HG02852 (cell line): ENCODE measurements at regions not wholly inside any gene's neighbourhood (a gene's known extent, or its start where the extent isn't known, plus 50 kb on each side); places are given as distances from the start of the nearest gene placed in this dataset.

ENCODE experiments used
- ATAC-seq: cut with Tn5 transposase; IDR thresholded peaks from one replicate; pipeline ENCODE4 v1.9.1; 2021; ENCODE audit warnings: mild to moderate bottlenecking, moderate library complexity; ENCODE audit not compliant: unreplicated experiment

DNA sequence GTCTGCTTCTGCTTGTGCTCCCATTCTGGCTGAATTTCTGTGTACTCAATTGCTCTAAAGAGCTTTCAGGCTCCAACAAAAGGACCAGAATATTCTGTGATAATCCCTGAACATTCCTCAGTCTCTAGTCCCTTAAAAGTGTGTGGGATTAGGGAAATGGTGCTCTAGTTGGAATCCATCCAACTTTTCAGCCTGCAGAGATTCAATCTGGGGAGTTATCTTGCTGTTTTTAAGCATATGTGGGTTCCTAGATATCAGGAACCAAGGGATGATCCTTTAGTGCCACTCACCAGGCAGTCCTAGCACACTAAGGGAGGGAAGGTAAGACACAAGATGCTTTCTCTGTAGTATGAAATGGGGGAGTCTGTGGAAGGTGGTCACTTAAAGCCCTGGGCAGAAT, 140.3 kb upstream of the SLC1A4 start:
- no peak for ATAC-seq

DNA sequence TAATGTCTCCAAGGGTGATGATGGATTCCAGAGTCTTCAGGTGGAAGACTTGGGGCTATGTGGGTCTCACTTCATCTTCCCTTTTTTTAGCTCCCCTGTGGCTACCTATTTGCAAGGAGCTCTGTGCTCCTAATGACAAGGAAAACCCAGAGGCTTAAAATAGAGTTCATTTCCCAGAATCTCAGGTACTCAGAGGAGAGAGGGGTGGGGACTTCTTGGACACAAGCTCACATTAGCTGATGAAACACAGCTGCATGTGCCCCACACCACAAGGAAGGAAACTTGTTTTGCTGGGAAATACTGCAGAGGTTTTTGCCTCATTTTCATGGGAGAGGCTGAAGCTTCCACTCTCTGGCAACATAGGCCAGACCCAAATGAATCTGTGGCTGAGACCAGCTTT, 138.6 kb upstream of the SLC1A4 start:
- ATAC-seq, result no peak

DNA sequence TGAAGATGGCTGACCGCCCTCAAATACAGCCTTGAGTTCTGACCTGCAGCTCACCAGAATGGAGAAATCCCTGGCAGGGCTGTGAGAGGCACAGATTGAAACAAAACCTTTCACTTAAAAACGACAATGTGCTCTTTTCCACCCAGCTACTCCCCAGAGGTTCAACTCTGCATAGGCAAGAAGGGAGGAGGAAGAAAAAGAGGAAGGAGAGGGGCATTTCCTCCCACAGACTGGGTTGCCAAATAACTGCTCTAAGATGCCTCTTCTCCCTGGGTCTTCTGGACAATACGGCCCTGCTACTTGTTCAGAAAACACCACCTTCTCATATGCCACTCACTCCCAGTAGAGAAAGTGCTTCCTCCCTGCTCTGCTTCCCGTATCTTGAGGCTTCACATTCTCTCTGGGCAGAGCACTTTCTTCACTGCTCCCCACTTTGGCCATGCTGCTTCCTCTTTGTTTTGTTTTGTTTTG, 136.4 kb upstream of the SLC1A4 start:
- ATAC-seq, result no peak

DNA sequence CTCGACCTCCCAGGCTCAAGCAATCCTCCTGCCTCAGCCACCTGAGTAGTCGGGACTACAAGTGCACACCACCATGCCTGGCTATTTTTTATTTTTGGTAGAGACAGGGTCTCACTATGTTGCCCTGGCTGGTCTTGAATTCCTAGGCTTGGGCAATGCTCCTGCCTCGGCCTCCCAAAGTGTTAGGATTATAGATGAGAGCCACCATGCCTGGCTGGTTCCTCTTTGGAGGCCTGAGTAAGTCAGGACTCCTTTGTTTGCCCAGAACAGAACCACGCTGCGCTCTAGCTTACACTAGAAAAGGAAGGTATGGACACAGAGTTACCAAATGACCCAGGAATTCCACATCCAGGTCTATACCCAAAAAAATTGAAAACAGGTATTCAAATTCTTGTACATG, 135.9 kb upstream of the SLC1A4 start:
- ATAC-seq, result no peak

DNA sequence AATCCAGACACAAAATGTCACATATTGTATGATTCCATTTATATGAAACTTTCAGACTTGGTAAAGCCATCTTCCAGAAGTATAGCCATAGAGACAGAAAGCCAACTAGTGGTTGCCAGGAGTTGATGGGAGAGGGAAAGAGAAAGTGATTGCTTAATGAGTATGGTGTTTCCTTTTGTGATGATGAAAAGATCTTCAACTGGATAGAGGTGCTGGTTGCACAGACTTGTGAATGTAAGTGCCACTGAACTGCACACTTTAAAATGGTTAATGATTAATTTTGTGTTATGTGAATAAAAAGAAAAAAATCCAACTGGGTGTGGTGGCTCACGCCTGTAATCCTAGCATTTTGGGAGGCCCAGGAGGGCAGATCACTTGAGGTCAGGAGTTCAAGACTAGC, 135.3 kb upstream of the SLC1A4 start:
- no peak for ATAC-seq

DNA sequence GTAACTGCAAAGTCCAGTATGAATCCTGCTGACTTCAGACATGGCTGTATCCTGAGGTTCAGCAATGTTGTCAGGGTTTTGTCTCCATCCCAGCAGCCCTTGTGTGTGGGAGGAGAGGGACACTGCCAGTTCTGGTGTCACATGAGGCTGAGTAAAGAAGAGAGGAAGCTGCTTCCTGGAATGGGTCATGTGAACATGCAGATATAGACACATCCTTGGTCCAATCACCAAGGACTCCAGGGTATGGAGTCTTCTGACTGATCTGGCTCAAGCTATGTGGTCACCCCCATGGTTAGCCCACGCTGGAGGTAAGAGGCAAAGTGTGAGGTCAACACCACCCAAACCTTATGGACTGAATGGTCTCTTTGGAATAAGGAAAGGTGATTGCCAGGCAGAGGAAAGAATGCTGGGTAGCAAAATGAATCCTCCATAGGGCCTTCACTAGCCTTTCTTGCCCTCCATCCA, 134.4 kb upstream of the SLC1A4 start:
- no peak for ATAC-seq

DNA sequence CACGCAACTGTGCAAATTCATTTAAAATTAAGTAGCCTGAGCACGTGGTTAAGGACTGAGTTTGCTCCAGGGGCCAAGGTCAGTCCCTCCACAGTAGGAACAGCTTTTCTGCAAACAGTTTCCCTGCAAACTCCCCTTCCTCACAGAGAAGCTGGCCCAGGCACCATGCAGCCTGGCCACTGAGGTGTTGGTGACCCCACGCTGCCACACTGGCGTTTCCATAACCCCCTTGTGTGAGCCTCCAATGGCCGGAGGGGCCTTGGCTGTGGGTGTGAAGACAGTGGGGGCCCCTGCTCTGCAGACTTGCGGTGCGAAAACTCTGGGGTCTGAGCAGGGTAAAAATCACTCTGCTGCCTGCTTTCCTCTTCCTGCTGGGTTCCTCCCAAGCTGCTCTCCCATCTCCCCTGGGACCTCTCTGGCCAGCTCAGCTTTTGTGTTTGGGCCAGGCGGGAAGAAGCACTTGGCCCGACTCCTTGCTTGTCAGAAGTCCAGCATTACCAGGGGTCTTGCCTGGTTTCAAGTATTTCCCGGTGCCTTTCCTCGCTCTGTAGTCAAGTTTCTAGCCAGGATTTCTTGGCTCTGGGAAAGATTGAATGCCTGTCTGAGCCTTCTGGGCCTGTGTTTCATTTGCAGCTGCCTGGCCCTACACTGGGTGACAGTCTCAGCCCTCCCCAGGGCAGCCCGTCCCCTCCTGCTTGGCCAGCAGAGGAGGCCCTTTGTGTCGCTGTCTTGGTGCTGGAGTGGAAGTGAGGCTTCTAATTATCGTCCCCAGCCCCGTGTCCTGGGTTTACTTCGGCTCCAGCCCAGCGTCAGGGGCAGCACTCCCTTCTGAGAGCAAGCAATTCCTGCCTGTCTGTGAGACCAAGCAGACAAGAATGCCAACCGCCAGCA, 131.4 kb upstream of the SLC1A4 start:
- ATAC-seq, result no peak

DNA sequence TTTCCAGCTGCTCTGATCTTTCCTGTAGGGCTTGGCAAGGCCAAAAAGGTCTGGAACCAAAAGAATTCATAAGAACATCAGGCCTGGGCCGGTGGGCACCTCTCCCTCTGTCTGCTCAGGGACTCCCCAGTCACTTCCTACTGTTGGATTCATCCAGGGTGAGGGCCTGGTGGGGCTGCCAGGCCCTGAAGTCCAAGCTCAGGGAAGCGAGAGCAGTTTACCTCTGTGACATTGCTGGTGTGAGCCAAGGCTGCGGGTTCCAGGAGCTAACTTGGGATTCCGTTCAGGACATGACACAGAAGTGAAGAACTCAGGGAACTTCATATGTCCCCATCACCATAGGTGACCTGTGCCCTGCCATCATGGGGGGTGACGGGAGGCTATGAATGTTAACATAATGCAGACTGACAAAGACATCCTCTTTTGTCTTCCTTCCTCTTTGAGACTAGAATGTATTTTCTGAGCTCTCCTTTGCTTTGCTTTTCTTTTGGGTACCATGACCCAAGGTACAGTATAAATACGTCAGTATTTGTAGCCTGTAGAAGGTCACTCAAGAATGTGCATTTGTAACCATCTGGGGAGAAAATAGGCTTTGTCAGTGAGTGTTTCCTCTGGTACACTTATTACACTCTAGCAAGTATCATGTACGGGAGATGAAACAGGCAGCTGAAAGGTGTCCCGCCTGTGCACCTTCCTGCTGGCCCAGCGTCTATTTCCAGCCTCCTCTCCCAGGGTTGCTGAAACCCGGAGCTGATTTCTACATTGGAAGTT, 130.5 kb upstream of the SLC1A4 start:
- no peak for ATAC-seq

DNA sequence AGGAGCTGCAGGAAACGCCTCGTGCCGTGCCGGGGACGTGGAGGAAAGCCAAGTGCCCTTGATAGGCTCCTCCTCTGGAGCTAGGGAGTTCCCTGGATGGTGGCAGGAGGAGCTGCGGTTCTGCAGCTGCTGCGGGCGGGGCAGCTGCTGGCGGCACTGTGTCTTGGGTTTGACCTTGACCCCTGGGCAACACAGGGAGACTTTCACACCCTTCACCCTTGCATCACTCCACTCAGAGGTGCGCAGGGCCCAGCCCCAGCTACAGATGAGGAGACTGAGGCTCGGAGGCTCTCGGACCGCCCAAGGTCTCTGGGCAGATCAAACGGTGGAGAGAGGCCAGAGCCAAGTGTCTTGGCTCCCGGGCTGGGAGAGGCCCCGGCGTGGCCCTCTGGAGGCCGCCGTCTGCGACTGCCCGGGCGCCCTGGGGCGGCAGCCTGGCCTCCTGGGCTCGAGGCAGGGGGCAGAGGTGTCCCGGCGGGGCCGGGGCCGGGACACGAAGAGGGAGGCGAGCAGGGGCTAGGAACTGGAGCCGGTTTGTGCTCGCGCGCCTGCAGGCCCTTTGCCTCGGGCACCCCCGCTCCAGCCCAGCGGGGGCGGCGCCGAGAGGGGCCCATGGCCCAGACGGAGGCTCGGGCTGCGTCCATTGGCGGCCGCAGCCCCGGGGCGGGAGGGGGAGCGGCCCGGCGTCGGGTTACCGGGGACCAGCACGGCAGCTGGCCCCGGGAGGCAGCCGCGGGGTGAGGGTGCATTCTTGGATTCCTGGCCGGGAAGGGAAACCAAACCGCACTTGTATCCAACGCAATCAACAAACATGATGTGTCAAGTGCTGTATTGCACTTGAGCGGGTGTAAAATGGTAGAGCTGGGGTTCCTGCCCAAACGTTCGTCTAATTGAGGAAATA, 129.6 kb upstream of the SLC1A4 start:
- peak; percentile 51 for ATAC-seq

DNA sequence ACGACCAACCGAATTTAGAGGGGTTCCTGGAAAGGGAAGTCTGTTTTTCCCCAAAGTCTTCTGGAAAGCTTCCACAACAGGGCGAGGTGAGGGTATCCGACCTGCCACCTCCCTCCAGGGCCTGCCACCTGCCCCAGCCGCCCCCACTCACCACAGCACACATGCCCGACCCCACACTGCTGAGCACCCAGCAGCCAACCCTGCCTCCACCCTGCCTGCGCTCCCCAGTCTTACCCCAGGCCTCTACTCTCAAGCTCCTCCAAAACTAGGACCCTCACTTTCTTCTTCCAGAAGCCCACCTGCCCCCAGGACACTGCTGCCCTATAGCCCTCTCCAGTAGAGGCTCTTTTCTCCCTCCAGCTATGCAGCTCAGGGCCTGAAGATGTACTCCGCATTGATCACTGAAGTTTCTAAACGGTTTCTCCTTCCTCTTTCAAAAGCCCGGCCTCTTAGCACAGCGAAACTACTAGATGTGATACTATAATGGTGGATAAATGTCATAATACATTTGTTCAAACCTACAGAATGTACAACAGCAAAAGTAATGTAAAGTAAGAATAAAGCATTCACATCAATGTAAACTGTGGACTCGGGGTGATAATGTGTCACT, 128.8 kb upstream of the SLC1A4 start:
- peak; percentile 30 for ATAC-seq

DNA sequence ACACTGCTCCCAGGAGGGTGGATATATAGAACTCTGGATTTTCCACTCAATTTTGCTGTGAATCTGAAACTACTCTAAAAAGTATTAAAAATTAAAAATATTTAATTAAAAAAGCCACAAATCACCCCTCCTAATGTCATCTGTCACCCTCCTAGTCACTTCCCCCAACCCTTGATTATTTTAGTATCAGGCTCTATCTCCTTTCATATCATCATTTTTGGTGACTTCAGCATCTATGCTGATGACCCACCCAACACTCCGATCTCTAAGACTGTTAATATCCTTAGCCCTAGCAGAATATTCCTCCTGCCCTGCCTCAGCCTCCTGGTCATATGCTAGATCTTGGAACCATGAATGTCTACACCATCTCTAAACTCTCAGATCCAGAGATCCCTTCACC, 128.3 kb upstream of the SLC1A4 start:
- no peak for ATAC-seq

DNA sequence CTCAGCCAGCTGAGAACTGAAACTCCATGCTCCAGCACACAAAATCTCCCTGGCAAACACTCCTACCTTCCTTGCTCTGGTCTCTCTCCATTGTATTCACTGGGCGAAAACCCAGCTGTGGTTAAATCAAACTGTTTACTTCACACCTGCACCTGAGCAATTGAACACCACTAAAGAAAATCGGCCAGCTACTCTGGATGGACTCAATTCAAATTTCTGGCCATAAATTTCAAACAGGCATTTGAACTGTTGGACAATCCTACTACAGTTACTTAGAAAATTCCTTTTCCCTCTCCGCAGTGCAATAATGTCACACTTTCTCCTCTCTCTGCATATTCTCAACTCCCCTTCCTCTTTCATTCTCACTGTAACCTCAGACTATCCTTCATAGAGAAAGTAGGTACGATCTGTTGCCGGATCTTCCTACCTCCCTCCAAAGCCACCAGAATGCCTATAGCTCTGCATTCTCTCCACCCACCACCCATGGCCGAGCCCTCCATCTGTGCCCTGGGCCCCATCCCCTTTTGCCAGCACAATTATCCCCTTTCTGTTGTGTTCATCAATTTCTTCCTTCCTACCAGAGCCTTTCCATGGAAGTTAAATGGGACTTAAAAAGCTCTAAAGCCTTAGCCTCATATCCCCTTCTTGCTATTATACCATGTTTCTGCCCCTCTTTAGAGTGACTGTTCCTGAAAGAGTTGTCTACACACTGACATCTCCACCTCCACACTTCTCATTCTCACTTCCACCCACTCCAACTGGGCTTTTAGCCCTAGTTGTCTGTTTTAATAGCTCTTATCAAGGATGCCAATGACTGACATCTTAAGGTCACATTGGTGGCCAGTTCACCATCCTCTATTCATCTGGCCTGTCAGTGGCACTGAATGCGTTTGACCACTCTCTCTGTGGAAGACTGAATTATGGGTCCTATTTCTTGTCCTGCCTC, 127.5 kb upstream of the SLC1A4 start:
- ATAC-seq, result no peak

DNA sequence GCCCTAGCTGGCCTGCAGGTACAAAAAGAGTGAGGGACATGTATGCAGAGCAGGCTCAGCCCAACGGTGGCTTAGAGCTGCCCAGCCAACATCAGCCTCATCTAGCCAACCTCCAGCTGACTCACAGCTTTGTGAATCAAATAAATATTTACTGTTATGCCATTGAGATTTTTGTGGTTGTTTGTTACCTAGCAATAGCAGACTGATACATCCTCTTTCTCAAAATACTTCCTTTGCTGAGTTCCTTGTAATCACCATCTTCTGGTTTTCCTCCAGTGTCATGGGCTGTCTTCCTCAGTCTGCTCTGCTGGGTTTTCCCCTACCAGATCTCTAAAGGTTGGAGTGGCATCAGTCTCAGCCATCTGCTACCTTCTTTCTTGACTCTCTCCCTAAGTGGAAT, 126.6 kb upstream of the SLC1A4 start:
- no peak for ATAC-seq

DNA sequence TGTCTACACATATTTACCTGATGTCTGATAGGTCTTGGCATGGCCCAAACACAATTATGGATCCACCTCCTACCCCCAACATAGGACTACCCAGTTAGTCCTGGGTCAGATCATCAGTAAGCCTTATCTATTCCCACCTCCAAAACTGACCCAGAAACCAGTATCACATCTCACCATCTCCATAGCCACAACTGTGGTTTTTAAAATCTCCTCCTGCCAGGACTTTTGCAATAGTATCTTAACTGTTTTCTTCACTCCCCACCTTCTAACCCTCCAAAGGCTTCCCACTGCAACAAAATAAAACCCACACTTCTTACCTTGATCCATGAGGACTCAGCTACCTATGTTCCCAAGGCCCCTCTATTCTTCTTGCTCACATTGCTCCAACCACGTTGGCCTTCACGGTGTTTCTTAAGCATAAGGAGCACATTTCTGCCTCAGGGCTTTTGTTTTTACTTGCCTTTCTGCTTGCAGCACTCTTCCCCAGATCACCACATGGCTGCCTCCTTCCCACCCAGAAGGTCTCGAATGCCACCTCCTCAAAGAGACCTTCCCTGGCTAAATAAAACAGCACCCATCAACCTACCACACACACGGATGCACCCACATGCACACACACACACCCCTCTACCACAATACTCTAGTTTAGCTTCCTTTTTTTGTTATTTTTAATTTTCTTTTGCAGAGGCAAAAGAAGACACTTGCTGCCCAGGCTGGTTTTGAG, 125.9 kb upstream of the SLC1A4 start:
- no peak for ATAC-seq

DNA sequence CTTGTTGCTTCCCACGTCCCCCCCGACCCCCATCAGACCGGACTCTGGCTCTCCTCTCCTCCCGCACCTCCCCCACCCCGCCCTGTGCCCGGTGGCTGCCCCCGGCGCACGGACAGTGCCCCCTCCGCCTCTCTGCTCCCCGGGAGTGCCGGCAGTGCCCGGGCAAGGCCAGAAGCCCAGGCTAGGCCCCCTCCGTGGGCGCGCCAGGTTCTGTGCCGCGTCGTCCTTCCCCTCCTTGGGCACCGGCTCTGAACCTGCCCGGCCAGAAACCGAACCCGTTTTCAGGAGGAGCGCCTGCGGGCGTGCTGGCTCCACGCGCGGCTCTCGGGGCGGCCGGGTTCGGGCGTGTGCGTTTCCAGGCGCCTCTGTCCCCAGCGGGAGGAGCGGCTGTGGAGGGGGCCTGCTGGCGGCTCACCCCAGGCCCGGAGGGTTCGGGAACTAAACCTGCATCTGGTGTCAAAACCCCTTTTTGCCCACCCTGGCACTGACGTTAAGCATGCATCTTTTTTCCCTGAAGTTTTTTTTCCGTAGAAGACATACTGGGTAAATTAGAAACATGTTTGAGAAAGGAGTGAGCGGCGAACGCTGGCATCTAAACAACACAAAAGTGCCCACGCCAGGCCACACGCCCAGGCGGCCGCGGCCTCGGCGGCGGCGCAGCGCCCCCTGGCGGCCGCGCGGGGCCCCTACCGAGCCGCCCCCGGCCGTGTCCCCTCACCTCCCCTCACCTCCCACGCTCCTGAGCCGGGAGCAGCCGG, 123.9 kb upstream of the SLC1A4 start:
- peak; percentile 55 for ATAC-seq

DNA sequence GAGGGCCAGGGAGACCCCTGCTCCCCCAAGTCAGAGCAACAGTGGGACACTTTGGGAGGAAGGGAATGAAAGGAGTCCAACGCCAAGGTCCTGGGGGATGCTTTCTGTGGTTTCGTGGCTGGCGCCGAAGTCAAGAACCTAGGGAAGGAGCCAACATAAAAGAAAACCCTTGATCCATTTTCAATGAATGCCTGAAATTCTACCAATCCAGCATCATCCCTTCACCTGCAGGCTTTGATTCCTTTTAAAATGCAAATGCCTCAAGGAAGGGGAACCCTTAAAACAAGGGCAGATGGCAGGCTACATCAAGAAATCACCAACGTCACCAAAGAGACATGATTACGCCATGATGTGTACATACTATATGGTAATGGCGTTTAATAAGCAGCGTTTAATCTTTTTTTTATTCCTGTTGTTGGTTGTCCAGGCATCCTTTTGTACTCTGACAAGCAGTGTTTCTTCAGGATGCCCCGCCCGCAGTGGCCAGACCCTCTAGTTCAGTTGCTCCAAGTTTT, 123.3 kb upstream of the SLC1A4 start:
- no peak for ATAC-seq

DNA sequence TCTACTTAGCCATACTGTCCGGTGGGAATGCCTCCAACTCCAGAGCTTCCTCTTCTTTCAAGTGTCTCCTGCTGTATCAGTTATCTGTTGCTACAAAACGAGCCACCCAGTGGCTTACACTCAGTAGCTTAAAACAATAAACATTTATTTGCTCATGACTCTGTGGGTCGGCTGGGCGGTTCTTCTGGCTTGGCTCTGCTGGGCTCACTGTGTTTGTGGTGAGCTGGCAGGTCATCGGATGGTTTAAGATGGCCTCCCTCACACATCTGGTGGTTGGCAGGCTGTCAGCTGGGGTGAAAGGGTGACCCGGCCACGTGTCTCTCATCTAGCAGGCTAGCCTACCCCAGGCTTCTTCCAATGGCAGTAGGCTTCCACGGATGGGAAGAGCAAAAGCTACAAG, 122.4 kb upstream of the SLC1A4 start:
- no peak for ATAC-seq
